ENCODE measurements at regions not wholly inside any gene's neighbourhood (a gene's known extent, or its start where the extent isn't known, plus 50 kb on each side); places are given as distances from the start of the nearest gene placed in this dataset.
A peak's percentile ranks its signal among the peaks of the same experiment; 100 is the strongest.

- DNase-seq: no peak
Observed at GRCh38 chr3:104604326-104605010, 762.2 kb upstream of the ALCAM start.

DNA sequence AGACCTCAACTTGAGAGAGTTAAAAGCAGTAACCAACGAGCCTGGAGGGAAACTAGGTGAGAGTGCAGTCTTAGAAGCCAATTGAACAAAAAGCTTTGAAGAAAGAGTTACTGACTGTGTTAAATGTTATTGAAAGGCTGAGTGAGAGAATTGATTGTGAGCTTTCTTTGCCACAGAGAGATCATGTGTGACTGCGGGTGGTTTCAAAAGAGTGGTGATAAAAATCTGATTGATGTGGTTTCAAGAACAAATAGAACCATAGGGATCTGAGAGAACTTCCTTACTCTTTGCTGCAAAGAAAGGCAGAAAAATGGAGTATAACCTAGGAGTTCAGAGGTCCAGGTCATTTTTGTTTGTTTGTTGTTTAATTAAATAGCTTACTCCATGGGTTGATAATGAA lies 759.9 kb upstream of the ALCAM start:
- no peak for DNase-seq

GRCh38 chr3:104610730-104611652 lies 755.7 kb upstream of the ALCAM start:
- no peak for DNase-seq

DNA sequence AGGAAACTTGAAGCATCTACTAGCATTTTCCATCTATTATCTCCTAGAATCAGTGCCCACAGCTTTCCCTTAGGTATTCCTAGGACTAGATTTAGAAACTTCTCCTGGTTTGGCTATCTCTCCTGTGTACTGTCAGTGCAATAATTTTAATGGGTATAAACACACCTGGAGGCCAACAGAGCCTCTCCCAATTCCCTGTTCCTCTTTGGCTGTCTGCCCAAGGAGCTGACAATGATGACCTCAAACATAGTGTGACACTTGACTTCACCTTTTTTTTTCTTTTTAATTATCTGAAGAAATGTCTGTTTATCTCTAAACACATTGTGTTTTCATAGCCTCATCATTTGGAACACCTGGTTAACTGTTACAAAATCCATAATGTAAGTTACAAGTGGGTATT lies 754.5 kb upstream of the ALCAM start:
- DNase-seq: no peak

- DNase-seq: no peak
Observed at GRCh38 chr3:104614564-104614963, 752.1 kb upstream of the ALCAM start.

DNA sequence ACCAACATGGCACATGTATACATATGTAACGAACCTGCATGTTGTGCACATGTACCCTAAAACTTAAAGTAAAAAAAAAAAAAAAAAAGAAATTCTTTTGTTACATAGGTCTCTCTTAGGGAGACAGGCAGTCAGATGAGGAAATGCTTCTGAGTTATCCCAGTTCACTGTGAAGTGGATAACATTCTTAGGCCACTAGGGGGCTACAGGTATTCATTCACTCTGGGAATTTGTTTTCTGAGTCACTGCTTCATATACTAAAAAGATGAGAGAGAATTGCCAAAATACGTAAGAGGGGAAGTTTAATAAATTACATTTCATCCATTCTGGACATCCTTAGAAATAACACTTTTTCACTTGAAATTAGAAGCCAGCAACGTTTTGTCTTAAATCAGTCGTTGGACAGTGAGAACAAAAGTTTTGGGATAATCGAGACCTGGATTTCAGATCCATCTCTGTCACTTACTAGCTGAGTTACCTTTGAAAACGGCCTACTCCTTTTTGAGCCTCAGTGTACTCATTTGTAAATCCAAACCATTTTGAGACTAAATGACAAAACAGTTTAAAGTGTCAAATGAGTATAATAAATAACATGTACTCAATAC lies 738.4 kb upstream of the ALCAM start:
- no peak for DNase-seq

DNA sequence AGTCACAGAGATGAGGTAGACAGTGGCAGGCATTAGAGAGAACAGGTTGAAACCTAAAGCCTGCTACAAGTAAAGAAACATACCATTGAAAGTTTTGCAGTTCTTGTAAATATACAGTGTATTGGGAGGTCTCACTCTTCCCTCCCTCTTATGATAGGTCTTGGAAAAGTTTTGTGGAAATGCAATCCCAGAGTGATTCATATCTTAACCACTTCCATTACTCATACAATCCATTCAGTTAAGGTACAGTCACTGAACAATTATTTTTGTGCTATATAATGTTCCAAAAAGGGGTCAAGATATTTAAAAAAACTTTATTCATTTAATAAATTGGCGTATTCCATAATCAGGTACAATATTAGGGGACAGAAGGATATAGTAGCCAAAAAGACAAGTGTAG lies 737.7 kb upstream of the ALCAM start:
- DNase-seq: no peak

DNA sequence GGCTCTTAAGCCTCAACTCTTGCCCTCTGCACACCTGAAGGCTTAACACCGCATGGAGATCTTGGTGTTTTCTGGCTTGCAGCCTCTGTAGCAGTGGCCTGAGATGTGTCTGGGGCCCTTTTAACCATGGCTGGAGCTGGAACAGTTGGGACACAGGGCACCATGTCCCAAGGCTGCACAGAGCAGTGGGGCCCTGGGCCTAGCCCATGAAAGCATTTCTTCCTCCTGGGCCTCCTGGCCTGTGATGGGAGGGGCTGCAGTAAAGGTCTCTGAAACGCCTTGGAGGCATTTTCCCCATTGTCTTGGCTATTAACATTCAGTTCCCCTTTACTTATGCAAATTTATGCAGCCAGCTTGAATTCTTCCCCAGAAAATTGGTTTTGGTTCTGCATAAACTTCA lies 735.5 kb upstream of the ALCAM start:
- no peak for DNase-seq

DNA sequence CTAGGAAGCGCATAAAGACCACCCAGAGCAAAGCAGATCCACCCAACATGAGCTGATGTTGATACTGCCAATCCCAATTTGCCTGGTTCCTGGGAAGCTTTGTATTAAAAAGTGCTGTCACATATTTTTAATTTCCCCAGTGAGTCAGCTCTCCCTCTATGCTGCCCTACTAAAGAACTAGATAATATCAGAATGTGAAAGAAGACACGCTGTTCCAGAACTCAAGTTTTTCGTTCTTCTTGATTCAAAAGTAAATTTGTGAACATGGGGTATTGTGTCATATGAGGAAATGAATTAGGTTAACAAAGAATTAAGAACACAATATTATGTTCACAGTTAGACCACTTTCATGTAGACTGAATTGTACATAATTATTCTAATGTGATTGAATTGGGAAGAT lies 734.2 kb upstream of the ALCAM start:
- DNase-seq: no peak

GRCh38 chr3:104632947-104633346 lies 733.8 kb upstream of the ALCAM start:
- no peak for DNase-seq

DNA sequence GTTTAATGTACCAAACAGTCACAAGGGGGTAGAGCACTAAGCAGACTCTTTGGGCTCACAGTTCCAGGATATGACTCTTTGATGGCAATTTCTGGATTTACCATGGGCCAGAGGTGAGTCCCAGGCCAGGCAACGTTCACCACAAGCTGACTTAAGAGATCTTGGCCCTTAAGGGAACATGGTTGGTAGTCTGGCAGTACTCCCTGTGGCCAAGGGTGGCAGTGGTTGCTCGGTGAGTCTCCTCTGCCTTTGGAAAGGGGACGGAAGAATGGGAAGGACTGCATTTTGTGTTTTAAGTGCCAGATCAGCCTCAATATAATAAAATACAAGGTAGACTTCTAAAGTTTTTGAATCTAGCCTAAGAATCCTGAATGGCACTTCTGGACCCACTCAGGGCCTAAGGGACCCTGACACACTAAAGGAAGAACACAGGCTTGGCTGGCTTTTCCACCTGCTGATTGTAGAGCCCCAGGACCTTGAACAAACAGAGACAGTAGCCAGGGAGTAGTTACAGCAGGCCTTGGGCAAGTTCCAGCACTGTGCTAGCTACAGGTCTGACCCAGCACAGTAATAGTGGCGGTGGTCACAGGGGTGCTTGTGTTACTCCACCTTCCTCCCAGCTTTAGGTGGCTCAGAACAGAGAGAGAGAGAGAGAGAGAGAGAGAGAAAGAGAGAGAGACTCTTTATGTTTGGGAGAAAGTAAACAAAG lies 730.7 kb upstream of the ALCAM start:
- no peak for DNase-seq

GRCh38 chr3:104642827-104643226 lies 723.9 kb upstream of the ALCAM start:
- no peak for DNase-seq

DNA sequence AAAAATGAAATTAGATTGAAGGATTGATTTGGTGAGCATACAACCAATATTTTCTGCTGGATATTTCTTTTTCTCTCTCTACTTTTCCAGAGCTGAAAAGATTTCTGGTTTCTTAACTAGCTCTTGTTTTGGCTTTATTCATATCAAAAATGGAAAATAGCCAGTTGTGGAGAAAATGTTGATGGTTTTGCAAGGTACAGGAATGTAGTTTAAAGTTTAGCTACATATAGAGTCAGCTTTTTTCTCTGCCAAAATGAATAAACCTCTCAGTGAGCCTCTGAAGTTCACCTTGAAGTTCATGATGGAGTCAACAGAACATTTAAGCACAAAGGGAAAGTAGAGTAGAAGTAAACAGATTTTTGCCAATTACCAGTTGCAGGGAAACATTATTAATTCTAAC lies 720.5 kb upstream of the ALCAM start:
- DNase-seq: no peak

DNA sequence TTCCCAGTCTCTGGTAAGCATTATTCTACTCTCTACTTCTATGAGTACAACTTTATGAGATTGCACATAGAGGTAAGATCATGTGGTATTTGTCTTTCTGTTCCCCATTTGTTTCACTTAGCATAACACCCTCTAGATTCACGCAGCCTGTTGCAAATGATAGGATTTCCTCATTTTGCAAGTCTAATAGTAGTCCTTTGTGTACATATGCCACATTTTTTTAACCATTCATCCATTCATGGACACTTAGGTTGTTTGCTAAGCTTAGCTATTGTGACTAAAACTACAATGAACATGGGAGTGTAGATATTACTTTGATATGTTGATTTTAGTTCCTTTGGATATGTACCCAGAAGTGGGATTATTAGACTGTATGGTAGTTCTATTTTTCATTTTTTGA lies 717.9 kb upstream of the ALCAM start:
- DNase-seq: no peak

DNA sequence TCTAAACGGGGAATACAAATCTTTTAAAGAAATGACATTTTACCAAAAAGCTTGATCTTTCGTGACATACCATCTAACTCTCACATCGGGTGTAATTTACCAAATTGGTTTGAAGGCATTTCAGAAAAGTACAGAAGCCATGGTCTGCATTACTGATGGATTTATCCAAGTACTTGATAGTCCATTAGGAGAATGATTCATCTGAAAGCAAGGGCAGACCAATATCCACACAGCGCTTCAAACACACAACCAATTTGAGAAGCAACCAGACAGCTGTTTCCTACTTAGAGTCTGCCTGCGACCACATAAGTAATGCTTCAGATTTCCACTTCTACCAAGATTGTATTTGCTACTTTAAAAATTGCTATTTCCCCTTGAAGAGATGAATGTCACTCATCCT lies 697.6 kb upstream of the ALCAM start:
- DNase-seq: no peak

DNA sequence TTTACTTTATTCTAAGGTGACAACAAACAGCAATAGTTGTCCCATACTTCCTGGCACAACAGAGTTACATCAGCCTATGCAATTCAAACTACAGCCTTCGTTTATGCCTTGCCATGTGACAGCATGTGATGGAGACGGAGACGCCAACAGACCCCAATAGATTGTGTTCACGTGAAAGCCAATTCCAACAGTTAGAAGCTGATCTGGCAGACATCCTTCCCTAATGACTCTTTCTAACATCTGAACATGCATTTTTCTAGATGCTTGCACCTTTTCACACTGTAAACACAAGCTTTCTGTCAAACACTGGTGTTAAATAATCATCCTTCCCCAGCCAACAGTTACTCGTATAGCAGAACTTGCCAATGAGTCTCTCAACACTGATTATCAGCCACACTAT lies 694.4 kb upstream of the ALCAM start:
- DNase-seq: no peak

DNA sequence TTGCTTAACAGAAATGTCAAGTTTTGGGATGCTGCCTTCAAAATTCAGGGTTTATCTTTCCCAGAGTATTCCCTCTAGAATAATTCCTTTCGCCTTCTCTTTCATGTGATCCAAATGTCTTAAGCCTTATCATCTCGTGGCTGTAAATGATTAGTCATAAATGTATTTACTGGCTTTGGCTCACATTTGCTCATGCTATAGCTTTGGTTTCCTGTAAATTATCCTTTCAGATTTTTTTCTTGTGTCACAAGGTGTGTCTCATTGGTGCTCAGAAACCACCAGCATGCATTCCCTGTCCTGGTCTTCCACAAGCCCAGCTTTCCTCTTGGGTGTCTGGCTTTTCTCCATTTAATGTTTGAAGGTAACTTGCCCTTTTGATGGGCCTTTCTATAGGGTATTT lies 692.7 kb upstream of the ALCAM start:
- DNase-seq: no peak

DNA sequence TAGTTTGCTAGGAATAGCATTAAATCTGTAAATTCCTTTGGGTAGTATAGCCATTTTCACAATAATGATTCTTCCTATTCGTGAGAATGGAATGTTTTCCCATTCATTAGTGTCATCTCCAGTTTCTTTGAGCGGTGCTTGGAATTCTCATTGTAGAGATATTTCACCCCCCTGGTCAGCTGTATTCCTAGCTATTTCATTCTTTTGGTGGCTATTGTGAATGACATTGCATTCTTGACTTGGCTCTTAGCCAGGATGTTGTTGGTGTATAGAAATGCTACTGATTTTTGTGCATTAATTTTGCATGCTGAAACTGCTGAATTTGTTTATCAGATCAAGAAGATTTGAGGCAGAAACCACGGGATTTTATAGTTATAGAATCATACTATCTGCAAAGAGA lies 690.5 kb upstream of the ALCAM start:
- DNase-seq: no peak

- DNase-seq: no peak
Observed at GRCh38 chr3:104677932-104678331, 688.8 kb upstream of the ALCAM start.

GRCh38 chr3:104685492-104685891 lies 681.2 kb upstream of the ALCAM start:
- DNase-seq: no peak

DNA sequence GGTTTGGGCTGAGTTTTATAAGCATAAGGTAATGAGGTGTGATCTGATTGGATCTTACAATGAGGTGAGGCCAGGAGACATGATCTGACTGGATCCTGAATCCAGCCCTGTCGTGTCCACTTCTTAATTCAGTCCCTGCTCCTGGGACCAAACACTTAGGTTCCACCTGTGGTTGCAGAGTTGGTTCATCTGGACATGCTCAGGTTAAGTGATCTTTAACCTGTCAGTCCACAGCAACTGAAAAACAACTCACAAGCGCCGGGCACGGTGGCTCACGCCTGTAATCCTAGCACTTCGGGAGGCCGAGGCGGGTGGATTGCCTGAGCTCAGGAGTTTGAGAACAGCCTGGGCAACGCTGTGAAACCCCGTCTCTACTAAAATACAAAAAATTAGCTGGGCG lies 679.3 kb upstream of the ALCAM start:
- DNase-seq: peak; percentile 1

DNA sequence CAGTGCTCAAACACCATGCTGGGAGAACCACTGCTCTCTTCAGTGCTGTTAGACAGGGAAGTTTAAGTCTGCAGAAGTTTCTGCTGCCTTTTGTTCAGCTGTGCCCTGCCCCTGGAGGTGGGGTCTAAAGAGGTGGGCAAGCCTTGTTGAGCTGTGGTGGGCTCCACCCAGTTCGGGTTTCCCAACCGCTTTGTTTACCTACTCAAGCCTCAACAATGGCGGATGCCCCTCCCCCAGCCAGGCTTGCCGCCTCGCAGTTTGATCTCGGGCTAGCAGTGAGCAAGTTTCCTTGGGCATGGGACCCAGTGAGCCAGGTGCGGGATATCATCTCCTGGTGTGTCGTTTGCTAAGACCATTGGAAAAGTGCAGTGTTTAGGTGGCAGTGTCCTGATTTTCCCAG lies 670.2 kb upstream of the ALCAM start:
- DNase-seq: no peak

GRCh38 chr3:104711406-104711805 lies 655.3 kb upstream of the ALCAM start:
- DNase-seq: no peak

Measured in activated gamma-delta T cell (primary cell).